Adrenal gland (tissue), 9 donors: ENCODE measurements at regions not wholly inside any gene's neighbourhood (a gene's known extent, or its start where the extent isn't known, plus 50 kb on each side); places are given as distances from the start of the nearest gene placed in this dataset.

Experiments
- DNase-seq, 7 donors: peaks; one replicate each; pipeline ENCODE4 v3.0.0-alpha.2; 2019 to 2020
- H3K27ac ChIP-seq, 5 donors: fragments of 200-600 bp; sonication (generic) in 4 of 5; 1 replicate in 3 of 5; 2 replicates in 2 of 5; pipeline versions ENCODE4 v1.5.1 to v1.8.0; 2016 to 2020; ENCODE audit warnings: mild to moderate bottlenecking in 1 of 5
- H3K27me3 ChIP-seq: fragments of 200-600 bp; 2 replicates; pipeline ENCODE4 v1.8.0; 2021
- H3K36me3 ChIP-seq, 2 donors: fragments of 200-600 bp; replicated peaks in 1 of 2; 1 replicate in 1 of 2; 2 replicates in 1 of 2; pipeline versions ENCODE4 v1.5.1 to v1.8.0; 2018 to 2022
- H3K4me1 ChIP-seq, 2 donors: fragments of 200-600 bp; replicated peaks in 1 of 2; 1 replicate in 1 of 2; 2 replicates in 1 of 2; pipeline versions ENCODE4 v1.5.1 to v1.8.0; 2018 to 2021
- H3K4me3 ChIP-seq, 4 donors: fragments of 200-600 bp; sonication (generic) in 3 of 4; one replicate each; pipeline ENCODE4 v1.5.1; 2016 to 2018
- H3K9me3 ChIP-seq, 3 donors: fragments of 200-600 bp; sonication (generic) in 1 of 3; replicated peaks in 1 of 3; 1 replicate in 2 of 3; 2 replicates in 1 of 3; pipeline versions ENCODE4 v1.5.1 to v1.8.0; 2016 to 2021
- POLR2A ChIP-seq, 2 donors: fragments of 450-650 bp; IDR thresholded peaks; one replicate each; pipeline ENCODE4 v1.6.1; 2017; ENCODE audit warnings: antibody characterized with exemption in 2 of 2, mild to moderate bottlenecking in 2 of 2, moderate library complexity in 1 of 2
- WGBS, 4 donors: extraction: QIAGEN DNeasy Blood & Tissue Kit in 2 of 4; methylation state at CpG; one replicate each; pipeline versions ENCODE4 v1.1.5 to v1.1.7; 2013 to 2017; 5-methylcytosine and 5-hydroxymethylcytosine counted together
- intact Hi-C, 2 donors: fragments of 100-400 bp; cut with DNase I; formaldehyde crosslinking; loops; one replicate each; pipeline versions ENCODE4 v1.14.1 to v1.15.0; 2022 to 2023
- TF ChIP-seq, protein P1 (sequence below), 6 experiments: fragments of 450-650 bp in 4 of 6; fragments of 200-600 bp in 2 of 6; sonication (generic) in 1 of 6; IDR thresholded peaks; 1 replicate in 5 of 6; 2 replicates in 1 of 6; pipeline versions ENCODE4 v1.5.1 to v1.8.0; 2016 to 2021; ENCODE audit warnings: antibody characterized with exemption in 6 of 6, mild to moderate bottlenecking in 2 of 6, moderate library complexity in 1 of 6
- donor health status: healthy with polysubstance abuse.
- donor health status: Bipolar disorder and iron deficiency.
- donor health status: DM: yes; HTN: yes; CAD: no.
- donor health status: DM: no; HTN: no; CAD: no.
- donor health status: DM: no; HTN: no; CAD: no.

DNA sequence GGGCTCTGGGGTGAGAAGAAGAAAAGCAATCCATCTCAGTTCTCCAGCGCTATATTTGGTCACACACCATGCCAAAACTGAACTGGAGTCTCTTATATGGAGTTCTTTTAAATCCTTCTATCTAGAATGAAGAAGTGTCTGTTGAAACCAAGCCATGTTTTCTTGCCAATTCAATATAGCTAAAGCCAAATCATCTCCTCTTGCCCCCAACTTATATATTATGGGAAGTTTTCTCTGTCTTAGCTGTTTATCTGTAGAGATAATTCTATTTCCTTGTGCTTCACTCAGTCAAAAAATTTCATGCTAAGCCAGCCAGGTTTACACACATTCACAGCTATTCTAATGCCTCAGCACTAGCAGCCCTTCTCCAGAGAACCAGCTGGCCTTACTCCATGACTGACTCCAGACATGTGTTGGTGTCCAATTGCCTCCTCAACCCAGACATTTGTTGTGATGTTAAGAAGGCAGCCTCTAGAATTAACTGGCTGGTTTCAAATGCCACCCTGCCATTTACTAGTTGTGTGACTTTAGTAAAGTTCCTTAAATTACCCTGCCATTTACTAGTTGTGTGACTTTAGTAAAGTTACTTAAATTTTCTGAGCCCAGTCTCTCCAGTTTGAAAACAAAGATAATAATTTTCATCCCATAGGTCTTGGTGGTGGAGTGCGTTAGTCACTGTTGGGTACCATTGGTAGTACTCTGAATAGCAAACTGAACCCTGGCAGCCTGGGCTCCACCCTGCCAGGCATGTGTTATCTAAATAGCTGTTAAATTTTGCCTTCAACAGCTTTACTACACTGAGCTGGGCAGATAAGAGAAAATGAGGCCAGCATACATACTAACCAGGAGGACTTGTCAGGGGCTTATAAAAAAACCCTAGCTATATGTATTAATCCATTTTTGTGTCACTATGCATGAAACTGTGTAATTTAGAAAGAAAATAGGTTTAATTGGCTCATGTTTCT is 525.1 kb downstream of the LMO7 start:
- no peaks in the 10 kb centered on the region for H3K9me3 ChIP-seq
- H3K27ac ChIP-seq: no peak overlapping the region
- no peak for DNase-seq
- H3K27me3 ChIP-seq: no peaks in the 10 kb centered on the region
- WGBS, 4 donors: 53 to 60% (median 55%) methylated on average over 2 of the region's 2 CpGs
- no peaks in the 10 kb centered on the region for H3K36me3 ChIP-seq
- TF ChIP-seq, protein P1, sequence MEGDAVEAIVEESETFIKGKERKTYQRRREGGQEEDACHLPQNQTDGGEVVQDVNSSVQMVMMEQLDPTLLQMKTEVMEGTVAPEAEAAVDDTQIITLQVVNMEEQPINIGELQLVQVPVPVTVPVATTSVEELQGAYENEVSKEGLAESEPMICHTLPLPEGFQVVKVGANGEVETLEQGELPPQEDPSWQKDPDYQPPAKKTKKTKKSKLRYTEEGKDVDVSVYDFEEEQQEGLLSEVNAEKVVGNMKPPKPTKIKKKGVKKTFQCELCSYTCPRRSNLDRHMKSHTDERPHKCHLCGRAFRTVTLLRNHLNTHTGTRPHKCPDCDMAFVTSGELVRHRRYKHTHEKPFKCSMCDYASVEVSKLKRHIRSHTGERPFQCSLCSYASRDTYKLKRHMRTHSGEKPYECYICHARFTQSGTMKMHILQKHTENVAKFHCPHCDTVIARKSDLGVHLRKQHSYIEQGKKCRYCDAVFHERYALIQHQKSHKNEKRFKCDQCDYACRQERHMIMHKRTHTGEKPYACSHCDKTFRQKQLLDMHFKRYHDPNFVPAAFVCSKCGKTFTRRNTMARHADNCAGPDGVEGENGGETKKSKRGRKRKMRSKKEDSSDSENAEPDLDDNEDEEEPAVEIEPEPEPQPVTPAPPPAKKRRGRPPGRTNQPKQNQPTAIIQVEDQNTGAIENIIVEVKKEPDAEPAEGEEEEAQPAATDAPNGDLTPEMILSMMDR (IDR thresholded peaks at IDR 0.05): no peak
- no peak for TF ChIP-seq POLR2A (IDR thresholded peaks at IDR 0.05)
- H3K4me1 ChIP-seq: no peaks in the 10 kb centered on the region
- intact Hi-C loops: no loop called here
- no peak overlapping the region for H3K4me3 ChIP-seq

DNA sequence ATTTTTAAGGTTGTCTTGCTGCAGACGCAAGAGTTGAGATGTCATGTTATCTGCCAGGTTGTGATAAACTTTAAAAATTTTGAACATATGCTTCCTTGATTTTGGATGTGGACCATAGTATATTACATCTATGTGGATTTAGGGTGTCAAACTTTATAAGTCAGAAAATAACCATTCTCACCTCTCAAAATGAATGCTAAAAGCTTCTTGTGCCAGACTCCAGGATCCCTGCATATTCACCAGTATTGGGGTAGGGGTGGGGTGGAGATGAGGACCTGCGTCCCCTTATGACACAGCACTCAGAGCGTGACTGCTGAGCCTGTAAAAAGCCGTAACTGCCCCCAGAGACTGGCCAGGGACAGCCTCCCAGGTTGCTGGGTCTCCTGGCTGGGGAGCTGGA is 524.4 kb downstream of the LMO7 start:
- DNase-seq: no peak
- H3K4me1 ChIP-seq: no peaks in the 10 kb centered on the region
- no peaks in the 10 kb centered on the region for H3K27me3 ChIP-seq
- WGBS, 4 donors: 72 to 92% (median 82%) methylated on average over 4 of the region's 4 CpGs
- no peak overlapping the region for H3K27ac ChIP-seq
- no peak overlapping the region for H3K4me3 ChIP-seq
- no peak for TF ChIP-seq POLR2A (IDR thresholded peaks at IDR 0.05)
- TF ChIP-seq, protein P1 (IDR thresholded peaks at IDR 0.05): no peak
- no peaks in the 10 kb centered on the region for H3K36me3 ChIP-seq
- H3K9me3 ChIP-seq: no peaks in the 10 kb centered on the region
- intact Hi-C loops: no loop called here

DNA sequence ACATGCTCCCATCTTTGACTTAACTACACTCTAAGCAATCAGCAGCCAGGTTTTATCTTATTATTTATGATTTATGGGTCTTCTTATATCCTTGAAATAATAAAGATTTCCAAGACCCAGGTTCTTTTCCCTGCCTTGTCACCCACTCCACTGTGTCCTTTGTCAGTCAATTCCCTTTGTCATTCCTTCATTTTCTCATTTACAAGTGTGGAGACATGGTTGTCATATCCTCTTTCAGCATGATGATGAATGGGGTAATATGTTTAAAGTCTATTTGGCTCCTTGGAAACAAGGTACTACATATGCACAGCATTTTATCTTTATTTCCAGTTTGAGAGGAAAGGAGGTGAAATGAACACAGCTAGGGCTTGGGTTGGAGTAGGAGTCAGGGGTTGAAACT is 521.8 kb downstream of the LMO7 start:
- Histone ChIP-seq H3K36me3 (no peaks in the 10 kb centered on the region), H3K27me3 (no peaks in the 10 kb centered on the region), H3K4me1 (no peaks in the 10 kb centered on the region), H3K9me3 (no peaks in the 10 kb centered on the region), H3K27ac (no peak overlapping the region), H3K4me3 (no peak overlapping the region)
- intact Hi-C loops: no loop called here
- DNase-seq: no peak
- TF ChIP-seq, protein P1 (IDR thresholded peaks at IDR 0.05): no peak
- TF ChIP-seq POLR2A (IDR thresholded peaks at IDR 0.05): no peak

DNA sequence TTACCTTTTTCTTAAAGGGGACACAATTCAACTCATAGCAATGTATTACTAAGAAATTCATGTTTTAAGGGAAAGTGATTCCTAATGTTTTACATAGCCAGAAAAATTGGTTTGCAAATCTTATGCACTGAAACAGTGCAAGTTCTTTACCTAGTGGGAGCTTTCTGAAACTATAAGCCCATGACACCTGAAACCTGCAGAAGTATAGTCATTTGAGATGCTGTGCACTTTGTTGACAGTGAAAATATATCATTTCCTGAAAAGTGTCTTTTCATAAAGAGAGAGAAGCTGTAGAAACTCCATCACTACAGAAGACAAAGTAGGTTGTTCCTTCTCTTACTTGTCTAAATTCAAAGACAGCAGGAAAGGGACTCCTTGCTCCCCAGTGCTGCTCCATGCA is 517.1 kb downstream of the LMO7 start:
- Histone ChIP-seq H3K27ac (no peak overlapping the region), H3K27me3 (no peaks in the 10 kb centered on the region), H3K4me1 (no peaks in the 10 kb centered on the region), H3K36me3 (no peaks in the 10 kb centered on the region), H3K4me3 (no peak overlapping the region), H3K9me3 (no peaks in the 10 kb centered on the region)
- TF ChIP-seq, protein P1 (IDR thresholded peaks at IDR 0.05): no peak
- TF ChIP-seq POLR2A (IDR thresholded peaks at IDR 0.05): no peak
- intact Hi-C loops: no loop called here
- no peak for DNase-seq
